ENCODE measurements at regions not wholly inside any gene's neighbourhood (a gene's known extent, or its start where the extent isn't known, plus 50 kb on each side); places are given as distances from the start of the nearest gene placed in this dataset.

DNA sequence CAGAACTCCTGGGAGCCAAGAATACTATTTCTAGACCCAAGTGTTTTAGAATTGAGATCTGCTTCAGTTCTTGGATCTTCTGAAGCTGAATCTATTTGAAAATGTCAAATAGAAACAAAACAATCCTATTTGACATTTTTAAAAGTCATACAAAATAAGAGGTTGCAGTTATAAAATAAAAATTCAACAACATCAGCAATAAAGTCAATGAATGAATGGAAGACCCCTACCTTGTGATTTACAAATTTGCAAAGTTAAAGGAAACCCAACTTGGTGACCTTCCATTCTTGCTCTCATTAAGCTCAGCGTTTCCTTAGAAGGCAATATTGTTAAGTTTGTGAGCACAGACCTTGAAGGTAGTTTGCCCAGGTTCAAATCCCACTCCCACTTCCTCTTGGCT lies 531.8 kb upstream of the TENM3 start:
- Mint-ChIP-seq H3K4me3 (no peak overlapping the region), H3K27ac (no peak overlapping the region), H3K9me3 (peaks cover 2 to 14% (median 6%) of the 10 kb centered on the region in 7 donors), H3K36me3 (no peaks in the 10 kb centered on the region), H3K27me3 (ENCODE audit: low read depth in 3 of 3) (peaks cover 0 to 1% (median 0%) of the 10 kb centered on the region in 3 donors), H3K4me1 (no peaks in the 10 kb centered on the region)
- no peak overlapping the region for H3K4me3 ChIP-seq (replicated peaks in 1 of 3; ENCODE audit: low read depth in 2 of 3, low read length in 3 of 3)
- no peak overlapping the region for H3K9ac ChIP-seq (ENCODE audit: insufficient read depth, low read length, poor library complexity, severe bottlenecking)
- intact Hi-C loops (cut with micrococcal nuclease) = no loop called here
- WGBS (ENCODE audit: insufficient coverage) = no CpG with 5 or more reads among the region's 1 CpG
- no peak overlapping the region for H3K4me2 ChIP-seq (replicated peaks; ENCODE audit: extremely low read depth, low read length, poor library complexity, severe bottlenecking)
- TF ChIP-seq, protein P1, sequence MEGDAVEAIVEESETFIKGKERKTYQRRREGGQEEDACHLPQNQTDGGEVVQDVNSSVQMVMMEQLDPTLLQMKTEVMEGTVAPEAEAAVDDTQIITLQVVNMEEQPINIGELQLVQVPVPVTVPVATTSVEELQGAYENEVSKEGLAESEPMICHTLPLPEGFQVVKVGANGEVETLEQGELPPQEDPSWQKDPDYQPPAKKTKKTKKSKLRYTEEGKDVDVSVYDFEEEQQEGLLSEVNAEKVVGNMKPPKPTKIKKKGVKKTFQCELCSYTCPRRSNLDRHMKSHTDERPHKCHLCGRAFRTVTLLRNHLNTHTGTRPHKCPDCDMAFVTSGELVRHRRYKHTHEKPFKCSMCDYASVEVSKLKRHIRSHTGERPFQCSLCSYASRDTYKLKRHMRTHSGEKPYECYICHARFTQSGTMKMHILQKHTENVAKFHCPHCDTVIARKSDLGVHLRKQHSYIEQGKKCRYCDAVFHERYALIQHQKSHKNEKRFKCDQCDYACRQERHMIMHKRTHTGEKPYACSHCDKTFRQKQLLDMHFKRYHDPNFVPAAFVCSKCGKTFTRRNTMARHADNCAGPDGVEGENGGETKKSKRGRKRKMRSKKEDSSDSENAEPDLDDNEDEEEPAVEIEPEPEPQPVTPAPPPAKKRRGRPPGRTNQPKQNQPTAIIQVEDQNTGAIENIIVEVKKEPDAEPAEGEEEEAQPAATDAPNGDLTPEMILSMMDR (IDR thresholded peaks at IDR 0.05) = no peak
- no peak for DNase-seq
- H3K36me3 ChIP-seq (replicated peaks in 1 of 2; ENCODE audit: control insufficient read depth in 1 of 2, insufficient read depth in 2 of 2, low read length in 2 of 2) = no peaks in the 10 kb centered on the region
- H3K9me3 ChIP-seq (replicated peaks in 1 of 2; ENCODE audit: control insufficient read depth in 1 of 2, insufficient read depth in 1 of 2, low read length in 2 of 2) = peaks cover 3 to 9% of the 10 kb centered on the region in 2 donors
- H3K27ac ChIP-seq (ENCODE audit: low read depth in 1 of 2, low read length in 2 of 2) = no peak overlapping the region
- no peaks in the 10 kb centered on the region for H3K4me1 ChIP-seq (ENCODE audit: control insufficient read depth in 1 of 2, insufficient read depth in 2 of 2, low read length in 2 of 2)
- no peaks in the 10 kb centered on the region for H3K27me3 ChIP-seq (ENCODE audit: control insufficient read depth in 2 of 2, insufficient read depth in 2 of 2, low read length in 2 of 2)
- no peaks in the 10 kb centered on the region for H3K79me2 ChIP-seq (ENCODE audit: insufficient read depth, low read length)
- H2AFZ ChIP-seq (ENCODE audit: insufficient read depth, low read depth, low read length, poor library complexity, severe bottlenecking) = no peak overlapping the region
- no peaks in the 10 kb centered on the region for H4K20me1 ChIP-seq (ENCODE audit: insufficient read depth, low read length)

DNA sequence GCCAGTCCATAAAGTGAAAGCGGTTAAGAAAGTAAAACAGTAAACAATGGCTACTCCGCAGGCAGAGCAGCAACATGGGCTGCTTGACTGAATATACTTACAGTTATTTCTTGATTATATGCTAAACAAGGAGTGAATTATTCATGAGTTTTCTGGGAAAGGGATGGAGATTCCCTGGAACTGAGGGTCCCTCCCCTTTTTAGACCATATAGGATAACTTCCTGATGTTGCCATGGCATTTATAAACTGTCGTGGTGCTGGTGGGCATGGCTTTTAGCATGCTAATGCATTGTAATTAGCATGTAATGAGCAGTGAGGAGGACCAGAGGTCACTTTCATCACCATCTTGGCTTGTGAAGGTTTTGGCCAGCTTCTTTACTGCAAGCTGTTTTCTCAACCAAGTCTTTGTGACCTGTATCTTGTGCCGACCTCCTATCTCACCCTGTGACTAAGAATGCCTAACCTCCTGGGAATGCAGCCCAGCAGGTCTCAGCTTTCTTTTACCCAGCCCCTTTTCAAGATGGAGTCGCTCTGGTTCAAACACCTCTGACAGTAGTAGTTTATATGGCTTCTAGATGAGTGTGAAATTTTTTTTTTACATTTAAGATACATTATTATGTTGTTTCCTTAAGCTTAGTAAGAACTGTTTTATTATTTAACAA lies 514.8 kb upstream of the TENM3 start:
- 33% methylated on average over 1 of the region's 5 CpGs for WGBS (ENCODE audit: insufficient coverage)
- H3K27me3 Mint-ChIP-seq (ENCODE audit: low read depth in 3 of 3) = no peaks in the 10 kb centered on the region

More for the DNA sequence above, 514.8 kb upstream of the TENM3 start:
- Histone ChIP-seq H3K4me3 (replicated peaks in 1 of 3; ENCODE audit: low read depth in 2 of 3, low read length in 3 of 3) (no peak overlapping the region), H4K20me1 (ENCODE audit: insufficient read depth, low read length) (no peaks in the 10 kb centered on the region), H3K9me3 (replicated peaks in 1 of 2; ENCODE audit: control insufficient read depth in 1 of 2, insufficient read depth in 1 of 2, low read length in 2 of 2) (peaks cover 0 to 19% of the 10 kb centered on the region in 2 donors), H3K4me2 (replicated peaks; ENCODE audit: extremely low read depth, low read length, poor library complexity, severe bottlenecking) (no peak overlapping the region), H3K9ac (ENCODE audit: insufficient read depth, low read length, poor library complexity, severe bottlenecking) (no peak overlapping the region), H3K4me1 (ENCODE audit: control insufficient read depth in 1 of 2, insufficient read depth in 2 of 2, low read length in 2 of 2) (no peaks in the 10 kb centered on the region), H3K36me3 (replicated peaks in 1 of 2; ENCODE audit: control insufficient read depth in 1 of 2, insufficient read depth in 2 of 2, low read length in 2 of 2) (no peaks in the 10 kb centered on the region), H3K27me3 (ENCODE audit: control insufficient read depth in 2 of 2, insufficient read depth in 2 of 2, low read length in 2 of 2) (no peaks in the 10 kb centered on the region), H3K27ac (ENCODE audit: low read depth in 1 of 2, low read length in 2 of 2) (no peak overlapping the region), H3K79me2 (ENCODE audit: insufficient read depth, low read length) (no peaks in the 10 kb centered on the region), H2AFZ (ENCODE audit: insufficient read depth, low read depth, low read length, poor library complexity, severe bottlenecking) (no peak overlapping the region)
- DNase-seq = no peak
- peaks cover 0 to 15% (median 4%) of the 10 kb centered on the region in 7 donors for H3K9me3 Mint-ChIP-seq
- no peak overlapping the region for H3K4me3 Mint-ChIP-seq
- TF ChIP-seq, protein P1 (IDR thresholded peaks at IDR 0.05) = no peak
- H3K36me3 Mint-ChIP-seq = no peaks in the 10 kb centered on the region
- no peak overlapping the region for H3K27ac Mint-ChIP-seq
- H3K4me1 Mint-ChIP-seq = no peaks in the 10 kb centered on the region
- intact Hi-C loops (cut with micrococcal nuclease) = no loop called here

All from CD14-positive monocyte (primary cell).